Body of pancreas (tissue), 4 donors: ENCODE measurements at regions not wholly inside any gene's neighbourhood (a gene's known extent, or its start where the extent isn't known, plus 50 kb on each side); places are given as distances from the start of the nearest gene placed in this dataset.

Source experiments
- POLR2A ChIP-seq, 3 donors: fragments of 450-650 bp; IDR thresholded peaks; one replicate each; pipeline ENCODE4 v1.6.1; 2016; ENCODE audit warnings: antibody characterized with exemption in 3 of 3, mild to moderate bottlenecking in 2 of 3
- TF ChIP-seq, protein P1 (sequence below), 7 experiments: fragments of 450-650 bp in 4 of 7; fragments of 200-600 bp in 3 of 7; sonication (generic) in 3 of 7; IDR thresholded peaks; one replicate each; pipeline ENCODE4 v1.5.1; 2016 to 2019; ENCODE audit warnings: antibody characterized with exemption in 7 of 7

GRCh38 chr10:32207544-32207943 is 139.4 kb downstream of the EPC1 start:
- TF ChIP-seq, protein P1, sequence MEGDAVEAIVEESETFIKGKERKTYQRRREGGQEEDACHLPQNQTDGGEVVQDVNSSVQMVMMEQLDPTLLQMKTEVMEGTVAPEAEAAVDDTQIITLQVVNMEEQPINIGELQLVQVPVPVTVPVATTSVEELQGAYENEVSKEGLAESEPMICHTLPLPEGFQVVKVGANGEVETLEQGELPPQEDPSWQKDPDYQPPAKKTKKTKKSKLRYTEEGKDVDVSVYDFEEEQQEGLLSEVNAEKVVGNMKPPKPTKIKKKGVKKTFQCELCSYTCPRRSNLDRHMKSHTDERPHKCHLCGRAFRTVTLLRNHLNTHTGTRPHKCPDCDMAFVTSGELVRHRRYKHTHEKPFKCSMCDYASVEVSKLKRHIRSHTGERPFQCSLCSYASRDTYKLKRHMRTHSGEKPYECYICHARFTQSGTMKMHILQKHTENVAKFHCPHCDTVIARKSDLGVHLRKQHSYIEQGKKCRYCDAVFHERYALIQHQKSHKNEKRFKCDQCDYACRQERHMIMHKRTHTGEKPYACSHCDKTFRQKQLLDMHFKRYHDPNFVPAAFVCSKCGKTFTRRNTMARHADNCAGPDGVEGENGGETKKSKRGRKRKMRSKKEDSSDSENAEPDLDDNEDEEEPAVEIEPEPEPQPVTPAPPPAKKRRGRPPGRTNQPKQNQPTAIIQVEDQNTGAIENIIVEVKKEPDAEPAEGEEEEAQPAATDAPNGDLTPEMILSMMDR (IDR thresholded peaks at IDR 0.05) = peak; percentile 43 to 76 (median 72)
- TF ChIP-seq POLR2A (IDR thresholded peaks at IDR 0.05) = no peak
